ENCODE measurements at regions not wholly inside any gene's neighbourhood (a gene's known extent, or its start where the extent isn't known, plus 50 kb on each side); places are given as distances from the start of the nearest gene placed in this dataset.

GRCh38 chr11:104630352-104630751 is 267.9 kb downstream of the CASP12 start:
- no peak overlapping the region for H2AFZ ChIP-seq (ENCODE audit: low read depth, low read length)
- no peaks in the 10 kb centered on the region for H4K20me1 ChIP-seq (replicated peaks; ENCODE audit: control insufficient read depth, insufficient read depth, low read length)
- H3K79me2 ChIP-seq (ENCODE audit: control insufficient read depth, insufficient read depth, low read length), result no peaks in the 10 kb centered on the region
- H3K27ac ChIP-seq (ENCODE audit: extremely low read depth, low read depth, low read length), result no peak overlapping the region
- H3K9me3 ChIP-seq (replicated peaks; ENCODE audit: control insufficient read depth, insufficient read depth, low read depth, low read length), result no peaks in the 10 kb centered on the region
- TF ChIP-seq ZSCAN29 (IDR thresholded peaks at IDR 0.05), result no peak
- no peak for TF ChIP-seq TARDBP (IDR thresholded peaks at IDR 0.05)
- no peak for TF ChIP-seq SIRT6 (IDR thresholded peaks at IDR 0.05; ENCODE audit: low read depth, low read length)
- TF ChIP-seq NR2C2 (CRISPR knock-in tag; IDR thresholded peaks at IDR 0.05), result no peak
- TF ChIP-seq NR2C2 (tag; IDR thresholded peaks at IDR 0.05), result no peak
- no peak for TF ChIP-seq CXXC5 (CRISPR knock-in tag; IDR thresholded peaks at IDR 0.05)
- no peak for TF ChIP-seq U2AF2 (optimal IDR thresholded peaks at IDR 0.05; ENCODE audit: low read depth, low read length)
- no peak for TF ChIP-seq TGIF2 (CRISPR knock-in tag; IDR thresholded peaks at IDR 0.05)
- H3K4me3 ChIP-seq, result no peak overlapping the region
- no peak for DNase-seq (ENCODE audit: extremely low read depth in 1 of 4, low spot score in 3 of 4)
- no peak for FAIRE-seq
- no peaks in the 10 kb centered on the region for H3K9me1 ChIP-seq (ENCODE audit: control insufficient read depth, insufficient read depth, low read length)
- H3K36me3 ChIP-seq (ENCODE audit: control insufficient read depth, insufficient read depth, low read length), result no peaks in the 10 kb centered on the region
- CTCF ChIA-PET (ENCODE audit: low intra/inter-chr PET ratio), result no interaction called here
- no peak for ATAC-seq
- H3K4me1 ChIP-seq (replicated peaks in 1 of 2; ENCODE audit: control insufficient read depth in 2 of 2, insufficient read depth in 2 of 2, low read length in 2 of 2), result no peaks in the 10 kb centered on the region
- WGBS (ENCODE audit: insufficient coverage, low coverage, missing lambda C conversion rate), result 0% methylated on average over 2 of the region's 2 CpGs
- no TSS peak for BruUV-seq (replicated peaks)
- POLR2A ChIA-PET, result no interaction called here
- intact Hi-C loops (cut with micrococcal nuclease), result no loop called here
- no peaks in the 10 kb centered on the region for H3K27me3 ChIP-seq (ENCODE audit: control insufficient read depth in 2 of 2, insufficient read depth in 2 of 2, low read length in 2 of 2)
- no peak overlapping the region for H3K9ac ChIP-seq (ENCODE audit: insufficient read depth in 1 of 2, low read depth in 2 of 2, low read length in 2 of 2)
- in situ Hi-C loops (cut with MboI), result no loop called here
- H3K4me2 ChIP-seq (ENCODE audit: insufficient read depth, low read length), result no peak overlapping the region

GRCh38 chr11:104625246-104625645 is 273.0 kb downstream of the CASP12 start:
- FAIRE-seq (no peak), ATAC-seq (no peak), DNase-seq (ENCODE audit: extremely low read depth in 1 of 4, low spot score in 3 of 4) (no peak)
- Histone ChIP-seq H3K4me1 (replicated peaks in 1 of 2; ENCODE audit: control insufficient read depth in 2 of 2, insufficient read depth in 2 of 2, low read length in 2 of 2) (no peaks in the 10 kb centered on the region), H3K9me3 (replicated peaks; ENCODE audit: control insufficient read depth, insufficient read depth, low read depth, low read length) (no peaks in the 10 kb centered on the region), H3K9me1 (ENCODE audit: control insufficient read depth, insufficient read depth, low read length) (no peaks in the 10 kb centered on the region), H4K20me1 (replicated peaks; ENCODE audit: control insufficient read depth, insufficient read depth, low read length) (no peaks in the 10 kb centered on the region), H3K4me2 (ENCODE audit: insufficient read depth, low read length) (no peak overlapping the region), H3K36me3 (ENCODE audit: control insufficient read depth, insufficient read depth, low read length) (no peaks in the 10 kb centered on the region), H3K79me2 (ENCODE audit: control insufficient read depth, insufficient read depth, low read length) (no peaks in the 10 kb centered on the region), H3K9ac (ENCODE audit: insufficient read depth in 1 of 2, low read depth in 2 of 2, low read length in 2 of 2) (no peak overlapping the region), H3K27ac (ENCODE audit: extremely low read depth, low read depth, low read length) (no peak overlapping the region), H3K4me3 (no peak overlapping the region), H3K27me3 (ENCODE audit: control insufficient read depth in 2 of 2, insufficient read depth in 2 of 2, low read length in 2 of 2) (no peaks in the 10 kb centered on the region), H2AFZ (ENCODE audit: low read depth, low read length) (no peak overlapping the region)
- no peak for TF ChIP-seq ZNF134 (CRISPR knock-in tag; conservative IDR thresholded peaks at IDR 0.05)
- no peak for TF ChIP-seq PCBP2 (IDR thresholded peaks at IDR 0.05; ENCODE audit: low read depth, low read length, poor library complexity, severe bottlenecking)
- TF ChIP-seq SRSF7 (optimal IDR thresholded peaks at IDR 0.05; ENCODE audit: low read depth, low read length), result no peak
- TF ChIP-seq HMG20A (CRISPR knock-in tag; conservative IDR thresholded peaks at IDR 0.05), result no peak
- no peak for TF ChIP-seq ZZZ3 (IDR thresholded peaks at IDR 0.05)
- no peak for TF ChIP-seq CCNT2 (IDR thresholded peaks at IDR 0.05; ENCODE audit: borderline replicate concordance, extremely low read depth, insufficient read length, low read depth, low read length)
- CTCF ChIA-PET (ENCODE audit: low intra/inter-chr PET ratio), result no interaction called here
- POLR2A ChIA-PET, result no interaction called here
- intact Hi-C loops (cut with micrococcal nuclease) (no loop called here), in situ Hi-C loops (cut with MboI) (no loop called here)
- no TSS peak for BruUV-seq (replicated peaks)
- 0% methylated on average over 2 of the region's 2 CpGs for WGBS (ENCODE audit: insufficient coverage, low coverage, missing lambda C conversion rate)

Measured in K562 (cell line).